GM23338 (cell line): ENCODE measurements at regions not wholly inside any gene's neighbourhood (a gene's known extent, or its start where the extent isn't known, plus 50 kb on each side); places are given as distances from the start of the nearest gene placed in this dataset.

Source experiments
- ATAC-seq: fragments of 200-7000 bp; cut with Tn5 transposase; 3 replicates; pipeline ENCODE4 v1.9.1; 2020
- DNase-seq: peaks from one replicate; pipeline ENCODE4 v3.0.0-alpha.2; 2015; ENCODE audit warnings: low spot score
- H2AFZ ChIP-seq: fragments of 200-600 bp; sonication (generic); 2 replicates; pipeline ENCODE4 v1.8.0; 2016; ENCODE audit warnings: antibody characterized with exemption, mild to moderate bottlenecking, moderate library complexity
- H3F3A ChIP-seq: fragments of 200-600 bp; sonication (generic); replicated peaks from 2 replicates; pipeline ENCODE4 v1.8.0; 2017; ENCODE audit warnings: antibody characterized with exemption, mixed run types, low read depth
- H3K27ac ChIP-seq: fragments of 200-600 bp; sonication (generic); 2 replicates; pipeline ENCODE4 v1.6.1; 2016; ENCODE audit warnings: low read depth
- H3K27me3 ChIP-seq: fragments of 200-600 bp; sonication (generic); 2 replicates; pipeline ENCODE4 v1.8.0; 2016; ENCODE audit warnings: mild to moderate bottlenecking, mixed run types, moderate library complexity; ENCODE audit not compliant: insufficient read depth
- H3K36me3 ChIP-seq: fragments of 200-600 bp; sonication (generic); 2 replicates; pipeline ENCODE4 v1.8.0; 2016; ENCODE audit warnings: mild to moderate bottlenecking; ENCODE audit not compliant: insufficient read depth
- H3K4me1 ChIP-seq: fragments of 200-600 bp; sonication (generic); 2 replicates; pipeline ENCODE4 v1.8.0; 2016; ENCODE audit warnings: mild to moderate bottlenecking, moderate library complexity; ENCODE audit not compliant: insufficient read depth
- H3K4me2 ChIP-seq: fragments of 200-600 bp; sonication (generic); 2 replicates; pipeline ENCODE4 v1.7.1; 2017; ENCODE audit warnings: mixed run types
- H3K4me3 ChIP-seq: fragments of 200-600 bp; sonication (generic); 2 replicates; pipeline ENCODE4 v1.6.1; 2016; ENCODE audit warnings: mixed run types
- H3K79me2 ChIP-seq: fragments of 200-600 bp; sonication (generic); replicated peaks from 2 replicates; pipeline ENCODE4 v1.8.0; 2017; ENCODE audit warnings: mild to moderate bottlenecking; ENCODE audit not compliant: insufficient read depth
- H3K9me2 ChIP-seq: fragments of 200-600 bp; sonication (generic); 2 replicates; pipeline ENCODE4 v1.8.0; 2017; ENCODE audit not compliant: insufficient read depth
- H4K20me1 ChIP-seq: fragments of 200-600 bp; sonication (generic); replicated peaks from 2 replicates; pipeline ENCODE4 v1.8.0; 2017; ENCODE audit warnings: mild to moderate bottlenecking; ENCODE audit not compliant: insufficient read depth
- H3K27ac Mint-ChIP-seq: 2 replicates; pipeline ENCODE4 v1.8.0; 2020; ENCODE audit warnings: inconsistent platforms, mild to moderate bottlenecking, moderate library complexity, mixed read lengths
- H3K27me3 Mint-ChIP-seq: 3 replicates; pipeline ENCODE4 v1.8.0; 2022; ENCODE audit warnings: low read depth, mild to moderate bottlenecking, moderate library complexity, mixed read lengths, inconsistent platforms; ENCODE audit not compliant: insufficient read depth, poor library complexity
- H3K36me3 Mint-ChIP-seq: 3 replicates; pipeline ENCODE4 v1.8.0; 2021; ENCODE audit warnings: low read depth, mild to moderate bottlenecking, inconsistent platforms, moderate library complexity, mixed read lengths
- H3K4me1 Mint-ChIP-seq: 3 replicates; pipeline ENCODE4 v1.8.0; 2020; ENCODE audit warnings: mild to moderate bottlenecking, inconsistent platforms, mixed read lengths
- H3K4me3 Mint-ChIP-seq: 3 replicates; pipeline ENCODE4 v1.8.0; 2021; ENCODE audit warnings: moderate library complexity, mild to moderate bottlenecking, inconsistent platforms, mixed read lengths
- H3K9me3 Mint-ChIP-seq: 3 replicates; pipeline ENCODE4 v1.8.0; 2020; ENCODE audit warnings: moderate library complexity, mild to moderate bottlenecking, inconsistent platforms, mixed read lengths
- ETS1 ChIP-seq: IDR thresholded peaks from 2 replicates; pipeline ENCODE4 v1.6.1; 2016; ENCODE audit warnings: antibody characterized with exemption
- EZH2 ChIP-seq: fragments of 200-600 bp; sonication (generic); IDR thresholded peaks from one replicate; pipeline ENCODE4 v1.8.0; 2017; ENCODE audit warnings: antibody characterized with exemption, mild to moderate bottlenecking, low read depth; ENCODE audit not compliant: unreplicated experiment
- ZNF114 ChIP-seq: fragments of 250-450 bp; sonication (Bioruptor Pico); IDR thresholded peaks from 2 replicates; pipeline ENCODE4 v1.5.0; 2020; ENCODE audit warnings: mild to moderate bottlenecking, moderate library complexity
- ZNF462 ChIP-seq: fragments of 250-450 bp; sonication (Bioruptor Pico); IDR thresholded peaks from 2 replicates; pipeline ENCODE4 v1.5.0; 2020; ENCODE audit warnings: mild to moderate bottlenecking, moderate library complexity

- H3K79me2 ChIP-seq, result no peaks in the 10 kb centered on the region
- H3K36me3 ChIP-seq, result no peaks in the 10 kb centered on the region
- no peak overlapping the region for H2AFZ ChIP-seq
- H3K27ac ChIP-seq, result no peak overlapping the region
- no peaks in the 10 kb centered on the region for H3F3A ChIP-seq
- TF ChIP-seq ZNF462 (CRISPR knock-in tag) (no peak), EZH2 (no peak), ETS1 (no peak), ZNF114 (no peak)
- H3K27ac Mint-ChIP-seq, result no peak overlapping the region
- no peaks in the 10 kb centered on the region for H3K36me3 Mint-ChIP-seq
- ATAC-seq (no peak; the same call in 2 of the 3 replicates), DNase-seq (no peak)
- peaks cover 7% of the 10 kb centered on the region for H3K27me3 Mint-ChIP-seq
- H3K9me3 Mint-ChIP-seq, result no peaks in the 10 kb centered on the region
- H3K4me1 ChIP-seq, result no peaks in the 10 kb centered on the region; the same call in 1 of the 2 replicates
- H3K4me1 Mint-ChIP-seq, result peaks cover 18% of the 10 kb centered on the region; the same call in 2 of the 3 replicates
- no peaks in the 10 kb centered on the region for H4K20me1 ChIP-seq
- H3K4me3 Mint-ChIP-seq, result no peak overlapping the region
- H3K4me3 ChIP-seq, result no peak overlapping the region
- no peak overlapping the region for H3K4me2 ChIP-seq
- H3K27me3 ChIP-seq, result no peaks in the 10 kb centered on the region
- no peaks in the 10 kb centered on the region for H3K9me2 ChIP-seq
These were observed 75.1 kb upstream of the MAP4K4 start for GRCh38 chr2:101622210-101623030.
